Activated CD4-positive, alpha-beta T cell treated with anti-CD3 and anti-CD28 coated beads, Interleukin-2, Interleukin-4, amounts not matched to agents 100 ng/mL and 50 ng/mL, durations not matched to agents 16 hours and 8 hours (primary cell): ENCODE measurements at regions not wholly inside any gene's neighbourhood (a gene's known extent, or its start where the extent isn't known, plus 50 kb on each side); places are given as distances from the start of the nearest gene placed in this dataset.
"Not testable (repeated sequence)": the region's sequence is repeated elsewhere in the genome, so short reads cannot be mapped to it uniquely, and the experiment has no call there.

ENCODE experiments used
- DNase-seq: peaks from one replicate; pipeline ENCODE4 v3.0.0-alpha.2; 2020; ENCODE audit warnings: low spot score

- DNase-seq: no peak
Observed at GRCh38 chr10:4437791-4438190, 388.2 kb upstream of the AKR1E2 start.

- no peak for DNase-seq
Observed at GRCh38 chr10:4437061-4437460, 388.9 kb upstream of the AKR1E2 start.

GRCh38 chr10:4436103-4436502 lies 389.9 kb upstream of the AKR1E2 start:
- no peak for DNase-seq

- no peak for DNase-seq
Observed at GRCh38 chr10:4434516-4435071, 391.4 kb upstream of the AKR1E2 start.

GRCh38 chr10:4434105-4434504 lies 391.9 kb upstream of the AKR1E2 start:
- DNase-seq: no peak

GRCh38 chr10:4431114-4431863 lies 394.7 kb upstream of the AKR1E2 start:
- no peak for DNase-seq

- no peak for DNase-seq
Observed at GRCh38 chr10:4429571-4429970, 396.4 kb upstream of the AKR1E2 start.

- DNase-seq: no peak
Observed at GRCh38 chr10:4427532-4427931, 398.5 kb upstream of the AKR1E2 start.

GRCh38 chr10:4426866-4427265 lies 399.1 kb upstream of the AKR1E2 start:
- no peak for DNase-seq

GRCh38 chr10:4409319-4409718 lies 416.7 kb upstream of the AKR1E2 start:
- no peak for DNase-seq

- DNase-seq: peak; percentile 12
Observed at GRCh38 chr10:4407783-4408182, 418.2 kb upstream of the AKR1E2 start.

GRCh38 chr10:4405828-4406227 lies 420.2 kb upstream of the AKR1E2 start:
- no peak for DNase-seq

- DNase-seq: no peak
Observed at GRCh38 chr10:4403638-4404252, 422.3 kb upstream of the AKR1E2 start.

GRCh38 chr10:4401080-4401479 lies 424.9 kb upstream of the AKR1E2 start:
- not testable (repeated sequence) for DNase-seq

GRCh38 chr10:4399556-4399955 lies 426.5 kb upstream of the AKR1E2 start:
- no peak for DNase-seq

- DNase-seq: no peak
Observed at GRCh38 chr10:4398602-4399001, 427.4 kb upstream of the AKR1E2 start.

GRCh38 chr10:4397337-4397736 lies 428.7 kb upstream of the AKR1E2 start:
- DNase-seq: no peak

- DNase-seq: no peak
Observed at GRCh38 chr10:4396401-4397283, 429.4 kb upstream of the AKR1E2 start.

- no peak for DNase-seq
Observed at GRCh38 chr10:4395731-4396130, 430.3 kb upstream of the AKR1E2 start.

- DNase-seq: not testable (repeated sequence)
Observed at GRCh38 chr10:4394455-4394854, 431.6 kb upstream of the AKR1E2 start.

GRCh38 chr10:4391683-4392082 lies 434.3 kb upstream of the AKR1E2 start:
- DNase-seq: no peak

GRCh38 chr10:4390219-4390618 lies 435.8 kb upstream of the AKR1E2 start:
- DNase-seq: no peak
